Right hindlimb (tissue), 1 donor: ENCODE measurements at regions not wholly inside any gene's neighbourhood (a gene's known extent, or its start where the extent isn't known, plus 50 kb on each side); places are given as distances from the start of the nearest gene placed in this dataset.

Experiments
- DNase-seq: peaks from one replicate; pipeline ENCODE4 v3.0.0-alpha.2; 2018

- no peak for DNase-seq
These were observed 56.7 kb upstream of the NAA35 start for GRCh38 chr9:85884256-85884655.

GRCh38 chr9:85890962-85891361, 50.0 kb upstream of the NAA35 start:
- DNase-seq = no peak
